ENCODE measurements at regions not wholly inside any gene's neighbourhood (a gene's known extent, or its start where the extent isn't known, plus 50 kb on each side); places are given as distances from the start of the nearest gene placed in this dataset.

GRCh38 chr9:2281031-2281802 lies 266.1 kb downstream of the SMARCA2 start:
- DNase-seq (ENCODE audit: low read depth), result no peak
- H3K4me3 ChIP-seq (ENCODE audit: low read depth, low read length), result no peak overlapping the region
- TF ChIP-seq, protein P1, sequence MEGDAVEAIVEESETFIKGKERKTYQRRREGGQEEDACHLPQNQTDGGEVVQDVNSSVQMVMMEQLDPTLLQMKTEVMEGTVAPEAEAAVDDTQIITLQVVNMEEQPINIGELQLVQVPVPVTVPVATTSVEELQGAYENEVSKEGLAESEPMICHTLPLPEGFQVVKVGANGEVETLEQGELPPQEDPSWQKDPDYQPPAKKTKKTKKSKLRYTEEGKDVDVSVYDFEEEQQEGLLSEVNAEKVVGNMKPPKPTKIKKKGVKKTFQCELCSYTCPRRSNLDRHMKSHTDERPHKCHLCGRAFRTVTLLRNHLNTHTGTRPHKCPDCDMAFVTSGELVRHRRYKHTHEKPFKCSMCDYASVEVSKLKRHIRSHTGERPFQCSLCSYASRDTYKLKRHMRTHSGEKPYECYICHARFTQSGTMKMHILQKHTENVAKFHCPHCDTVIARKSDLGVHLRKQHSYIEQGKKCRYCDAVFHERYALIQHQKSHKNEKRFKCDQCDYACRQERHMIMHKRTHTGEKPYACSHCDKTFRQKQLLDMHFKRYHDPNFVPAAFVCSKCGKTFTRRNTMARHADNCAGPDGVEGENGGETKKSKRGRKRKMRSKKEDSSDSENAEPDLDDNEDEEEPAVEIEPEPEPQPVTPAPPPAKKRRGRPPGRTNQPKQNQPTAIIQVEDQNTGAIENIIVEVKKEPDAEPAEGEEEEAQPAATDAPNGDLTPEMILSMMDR (conservative IDR thresholded peaks at IDR 0.05; ENCODE audit: low read depth, low read length), result no peak

GRCh38 chr9:2281803-2282185 lies 266.6 kb downstream of the SMARCA2 start:
- TF ChIP-seq, protein P1 (conservative IDR thresholded peaks at IDR 0.05; ENCODE audit: low read depth, low read length), result no peak
- H3K4me3 ChIP-seq (ENCODE audit: low read depth, low read length), result no peak overlapping the region
- DNase-seq (ENCODE audit: low read depth), result no peak

DNA sequence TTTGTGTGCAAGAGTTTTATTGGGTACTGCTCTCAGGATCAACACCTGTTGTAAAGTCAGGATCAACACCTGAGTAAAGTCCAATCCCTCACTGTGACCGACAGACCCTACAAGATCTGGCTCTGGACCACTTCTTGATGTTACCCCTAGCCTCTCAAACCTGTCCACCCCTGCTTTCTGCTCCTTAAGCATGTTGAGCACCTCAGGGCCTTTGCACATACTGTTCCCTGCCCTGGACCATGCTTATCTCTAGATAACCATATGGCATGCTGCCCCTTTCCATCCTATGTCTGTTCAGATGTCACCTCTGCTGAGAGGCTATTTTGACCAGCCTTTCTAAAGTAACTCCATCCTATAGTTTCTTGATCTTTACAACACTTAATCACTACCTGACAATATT lies 269.6 kb downstream of the SMARCA2 start:
- DNase-seq (ENCODE audit: low read depth), result no peak
- TF ChIP-seq, protein P1 (conservative IDR thresholded peaks at IDR 0.05; ENCODE audit: low read depth, low read length), result no peak

DNA sequence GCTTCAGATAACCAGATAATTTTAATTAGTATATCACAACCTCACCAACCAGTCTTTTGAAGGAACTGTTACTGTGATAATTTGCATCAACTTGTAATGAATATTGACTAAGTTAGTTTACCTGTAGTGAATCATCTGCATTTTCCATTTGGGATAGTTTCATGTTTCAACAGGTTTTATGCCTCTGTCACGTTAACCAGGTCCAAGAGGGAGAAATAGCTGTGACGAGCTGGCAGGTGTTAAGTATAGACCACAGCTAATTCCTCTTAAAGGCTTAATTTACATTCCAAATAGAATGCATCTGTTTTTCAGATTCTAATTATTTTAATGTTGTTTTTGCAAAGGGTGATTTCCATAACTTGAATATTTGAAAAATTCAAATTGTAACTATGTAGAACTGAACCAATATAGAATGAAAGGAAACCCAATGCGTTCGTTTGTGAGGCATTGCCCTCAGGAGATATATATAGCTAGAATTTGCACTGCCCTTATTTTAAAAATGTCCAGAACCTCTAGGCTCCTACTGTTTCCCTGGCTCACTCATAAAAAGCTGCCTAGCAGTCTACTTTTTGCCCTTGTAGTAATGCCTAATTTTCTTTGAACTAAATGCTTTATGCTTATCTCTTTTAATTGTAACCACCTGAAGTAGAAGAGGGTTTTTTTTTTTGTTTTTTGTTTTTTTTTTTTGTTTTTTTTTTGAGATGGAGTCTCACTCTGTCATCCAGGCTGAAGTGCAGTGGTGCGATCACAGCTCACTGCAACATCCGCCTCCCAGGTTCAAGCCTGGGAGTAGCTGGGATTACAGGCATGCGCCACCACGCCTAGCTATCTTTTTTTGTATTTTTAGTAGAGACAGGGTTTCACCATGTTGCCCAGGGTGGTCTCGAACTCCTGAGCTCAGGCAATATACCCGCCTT lies 270.5 kb downstream of the SMARCA2 start:
- DNase-seq (ENCODE audit: low read depth), result no peak
- H3K4me3 ChIP-seq (ENCODE audit: low read depth, low read length), result no peak overlapping the region
- TF ChIP-seq, protein P1 (conservative IDR thresholded peaks at IDR 0.05; ENCODE audit: low read depth, low read length), result no peak

More for the DNA sequence above, 269.6 kb downstream of the SMARCA2 start:
- no peak overlapping the region for H3K4me3 ChIP-seq (ENCODE audit: low read depth, low read length)

DNA sequence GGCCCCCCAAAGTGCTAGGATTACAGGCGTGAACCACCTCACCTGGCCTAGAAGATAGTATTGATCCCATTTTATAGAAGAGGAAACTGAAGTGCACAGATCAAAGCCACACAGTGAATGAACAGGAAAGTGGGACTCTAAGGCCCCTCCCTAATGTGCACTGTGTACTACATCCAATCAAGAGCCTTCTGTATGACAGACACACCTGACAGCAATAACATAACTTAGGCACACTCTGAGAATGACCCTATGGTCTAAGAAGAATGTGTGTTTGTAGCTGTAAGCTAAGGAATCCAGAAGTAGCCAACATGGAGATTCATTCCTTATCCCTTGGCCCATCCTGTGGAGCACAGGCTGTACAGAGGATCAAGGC lies 271.2 kb downstream of the SMARCA2 start:
- TF ChIP-seq, protein P1 (conservative IDR thresholded peaks at IDR 0.05; ENCODE audit: low read depth, low read length), result no peak
- DNase-seq (ENCODE audit: low read depth), result no peak
- no peak overlapping the region for H3K4me3 ChIP-seq (ENCODE audit: low read depth, low read length)

DNA sequence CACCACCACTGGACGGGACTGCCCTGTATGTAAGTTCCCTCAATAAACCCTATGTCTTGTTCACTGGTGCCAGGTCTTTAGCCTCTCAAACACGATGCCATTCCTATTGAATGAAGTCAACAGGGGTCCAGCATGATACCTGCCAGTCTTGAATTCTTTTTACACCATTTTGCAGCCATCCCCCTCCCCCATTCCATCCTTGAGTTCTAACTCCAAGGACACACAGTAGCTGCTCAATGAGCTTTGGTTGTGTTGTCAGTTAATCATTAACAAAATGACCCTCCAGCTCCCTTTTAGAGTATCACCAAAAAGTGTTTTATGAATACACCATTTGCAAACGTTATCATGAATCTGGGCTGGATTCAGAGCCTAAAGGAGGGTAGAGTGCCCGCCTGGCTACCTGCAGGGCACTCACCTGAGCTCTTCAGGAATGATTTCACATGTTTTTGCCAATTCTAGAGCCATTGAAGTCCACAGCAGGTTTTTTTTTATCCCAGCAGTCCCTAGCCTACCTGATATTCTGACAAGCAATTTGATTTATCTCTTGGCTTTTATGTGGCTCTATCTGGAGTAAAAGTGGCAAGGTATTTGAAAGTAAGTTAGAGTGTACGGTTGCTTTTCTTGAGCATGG lies 271.8 kb downstream of the SMARCA2 start:
- DNase-seq (ENCODE audit: low read depth), result no peak
- TF ChIP-seq, protein P1 (conservative IDR thresholded peaks at IDR 0.05; ENCODE audit: low read depth, low read length), result no peak
- H3K4me3 ChIP-seq (ENCODE audit: low read depth, low read length), result no peak overlapping the region

All from epithelial cell of proximal tubule (primary cell).